IMR-90 (cell line): ENCODE measurements at regions not wholly inside any gene's neighbourhood (a gene's known extent, or its start where the extent isn't known, plus 50 kb on each side); places are given as distances from the start of the nearest gene placed in this dataset.

ENCODE experiments used
- ATAC-seq: fragments of 200-7000 bp; cut with Tn5 transposase; 2 replicates; pipeline ENCODE4 v1.9.1; 2020; ENCODE audit warnings: low read depth, mild to moderate bottlenecking, moderate library complexity
- BruUV-seq: library from RNA; stranded (reverse); fragments of 400-500 nt; replicated peaks from 2 replicates; lab custom pipeline; 2021; lab: Mats Ljungman, UMichigan
- CTCF ChIA-PET: fragments of 300-600 bp; formaldehyde crosslinking; extraction: SDS; loops from one replicate; lab custom pipeline; 2021; ENCODE audit warnings: antibody characterized with exemption; lab: Yijun Ruan, JAX
- POLR2A ChIA-PET: fragments of 300-600 bp; sonication (Branson Sonifier 250); formaldehyde crosslinking; loops from one replicate; lab custom pipeline; 2022; ENCODE audit warnings: antibody characterized with exemption; ENCODE audit not compliant: unreplicated experiment; lab: Charles Lee
- DNase-seq: peaks from one replicate; pipeline ENCODE4 v3.0.0; 2013
- H2AFZ ChIP-seq: replicated peaks from 2 replicates; pipeline ENCODE3; 2013; ENCODE audit warnings: low read length, mild to moderate bottlenecking; ENCODE audit not compliant: poor library complexity
- H2AK5ac ChIP-seq: 2 replicates; pipeline ENCODE4 v1.6.1; 2013; ENCODE audit warnings: low read depth, low read length, inconsistent platforms
- H2AK9ac ChIP-seq: replicated peaks from 2 replicates; pipeline ENCODE3; 2013; ENCODE audit warnings: mild to moderate bottlenecking, low read depth, low read length, moderate library complexity; ENCODE audit not compliant: poor library complexity
- H2BK120ac ChIP-seq: 2 replicates; pipeline ENCODE4 v1.6.1; 2013; ENCODE audit warnings: low read depth, low read length, inconsistent platforms
- H2BK15ac ChIP-seq: 3 replicates; pipeline ENCODE4 v1.6.1; 2013; ENCODE audit warnings: low read depth, low read length, inconsistent platforms
- H2BK20ac ChIP-seq: 2 replicates; pipeline ENCODE4 v1.6.1; 2013; ENCODE audit warnings: low read depth, mild to moderate bottlenecking, inconsistent platforms, low read length, moderate library complexity
- H2BK5ac ChIP-seq: 2 replicates; pipeline ENCODE4 v1.6.1; 2013; ENCODE audit warnings: mild to moderate bottlenecking, low read depth, low read length, inconsistent platforms; ENCODE audit not compliant: poor library complexity, severe bottlenecking
- H3K14ac ChIP-seq: replicated peaks from 2 replicates; pipeline ENCODE4 v1.6.1; 2013; ENCODE audit warnings: low read depth, low read length, inconsistent platforms
- H3K18ac ChIP-seq: 2 replicates; pipeline ENCODE4 v1.6.1; 2013; ENCODE audit warnings: low read depth, low read length, control low read depth
- H3K23ac ChIP-seq: 2 replicates; pipeline ENCODE4 v1.6.1; 2013; ENCODE audit warnings: low read depth, low read length, inconsistent platforms
- H3K27ac ChIP-seq: 2 replicates; pipeline ENCODE4 v1.5.1; 2013; ENCODE audit warnings: mild to moderate bottlenecking, control low read depth, low read length; ENCODE audit not compliant: insufficient read depth
- H3K27me3 ChIP-seq: 2 replicates; pipeline ENCODE4 v1.6.1; 2013; ENCODE audit warnings: low read length; ENCODE audit not compliant: control insufficient read depth, insufficient read depth
- H3K36me3 ChIP-seq: 2 replicates; pipeline ENCODE4 v1.6.1; 2013; ENCODE audit warnings: low read length, mixed read lengths; ENCODE audit not compliant: control insufficient read depth, insufficient read depth
- H3K4ac ChIP-seq: 2 replicates; pipeline ENCODE4 v1.6.1; 2013; ENCODE audit warnings: low read depth, low read length, inconsistent platforms
- H3K4me1 ChIP-seq: 2 replicates; pipeline ENCODE4 v1.6.1; 2013; ENCODE audit warnings: low read length, mixed read lengths; ENCODE audit not compliant: control insufficient read depth, insufficient read depth
- H3K4me2 ChIP-seq: 2 replicates; pipeline ENCODE4 v1.6.1; 2013; ENCODE audit warnings: low read depth, mild to moderate bottlenecking, control low read depth, low read length, moderate library complexity
- H3K4me3 ChIP-seq: 2 replicates; pipeline ENCODE4 v1.5.1; 2013; ENCODE audit warnings: low read depth, mild to moderate bottlenecking, control low read depth, low read length, moderate library complexity; ENCODE audit not compliant: insufficient read depth
- H3K56ac ChIP-seq: 2 replicates; pipeline ENCODE4 v1.6.1; 2013; ENCODE audit warnings: low read length, inconsistent platforms; ENCODE audit not compliant: insufficient read depth; ENCODE audit errors: extremely low read depth
- H3K79me1 ChIP-seq, 2 experiments: 2 replicates each; pipeline ENCODE4 v1.6.1; 2013; ENCODE audit warnings: low read length in 2 of 2, inconsistent platforms in 1 of 2, low read depth in 1 of 2
- H3K9ac ChIP-seq: 2 replicates; pipeline ENCODE4 v1.6.1; 2013; ENCODE audit warnings: low read depth, low read length, control low read depth
- H3K9me1 ChIP-seq: 2 replicates; pipeline ENCODE4 v1.6.1; 2013; ENCODE audit warnings: low read length, inconsistent platforms; ENCODE audit not compliant: insufficient read depth
- H3K9me3 ChIP-seq: 2 replicates; pipeline ENCODE4 v1.6.1; 2013; ENCODE audit warnings: low read length; ENCODE audit not compliant: control insufficient read depth, insufficient read depth
- H4K20me1 ChIP-seq: 2 replicates; pipeline ENCODE4 v1.6.1; 2013; ENCODE audit warnings: low read length, inconsistent platforms; ENCODE audit not compliant: insufficient read depth
- H4K5ac ChIP-seq: 2 replicates; pipeline ENCODE4 v1.6.1; 2013; ENCODE audit warnings: mild to moderate bottlenecking, low read depth, low read length, control low read depth
- H4K8ac ChIP-seq, 2 experiments: 2 replicates each; pipeline ENCODE4 v1.6.1; 2013; ENCODE audit warnings: low read depth in 2 of 2, low read length in 2 of 2, control low read depth in 1 of 2, inconsistent platforms in 1 of 2
- H4K91ac ChIP-seq: 2 replicates; pipeline ENCODE4 v1.6.1; 2013; ENCODE audit warnings: low read depth, low read length, inconsistent platforms; ENCODE audit not compliant: insufficient read depth
- BHLHE40 ChIP-seq: fragments of 150-350 bp; IDR thresholded peaks from 2 replicates; pipeline ENCODE4 v1.6.1; 2016; ENCODE audit warnings: mild to moderate bottlenecking, low read depth, low read length
- CHD1 ChIP-seq: IDR thresholded peaks from 2 replicates; pipeline ENCODE4 v1.6.1; 2012; ENCODE audit warnings: low read depth, low read length, improper control_type of control experiment
- ELK1 ChIP-seq: fragments of 150-350 bp; IDR thresholded peaks from 2 replicates; pipeline ENCODE4 v1.6.1; 2016; ENCODE audit warnings: low read depth, mild to moderate bottlenecking, low read length, moderate library complexity, borderline replicate concordance
- MAZ ChIP-seq: IDR thresholded peaks from 2 replicates; pipeline ENCODE4 v1.6.1; 2012; ENCODE audit warnings: low read depth, mild to moderate bottlenecking, low read length, improper control_type of control experiment, moderate library complexity, borderline replicate concordance
- MXI1 ChIP-seq: IDR thresholded peaks from 2 replicates; pipeline ENCODE4 v1.6.1; 2012; ENCODE audit warnings: low read depth, mild to moderate bottlenecking, low read length, moderate library complexity, borderline replicate concordance
- RCOR1 ChIP-seq: IDR thresholded peaks from 2 replicates; pipeline ENCODE4 v1.6.1; 2012; ENCODE audit warnings: mild to moderate bottlenecking, low read length, improper control_type of control experiment; ENCODE audit not compliant: insufficient replicate concordance
- RFX5 ChIP-seq: IDR thresholded peaks from 2 replicates; pipeline ENCODE4 v1.8.0; 2012; ENCODE audit warnings: low read depth, mild to moderate bottlenecking, low read length, moderate library complexity
- WGBS, 2 experiments: methylation state at CpG; one replicate each; pipeline versions ENCODE4 v1.1.5 to v1.1.7; 2013; ENCODE audit warnings: missing lambda C conversion rate in 2 of 2; ENCODE audit not compliant: insufficient read length in 1 of 2; ENCODE audit errors: extremely low coverage in 2 of 2; 5-methylcytosine and 5-hydroxymethylcytosine counted together
- dilution Hi-C: fragments of 300-500 bp; cut with HindIII; formaldehyde crosslinking; loops from one replicate; pipeline ENCODE4 v1.14.3; 2018; ENCODE audit warnings: low sequenced_read_pairs; ENCODE audit not compliant: unreplicated experiment
- in situ Hi-C: fragments of 300-500 bp; cut with MboI; formaldehyde crosslinking; loops from 3 replicates; pipeline ENCODE4 v1.14.3; 2019; ENCODE audit warnings: low sequenced_read_pairs, inconsistent platforms, mixed read lengths
- intact Hi-C: fragments of 100-400 bp; cut with micrococcal nuclease; formaldehyde crosslinking; loops from 2 replicates; pipeline ENCODE4 v1.10.0; 2022

GRCh38 chr5:29770936-29771335, 1422.5 kb upstream of the CDH6 start:
- Histone ChIP-seq H3K9me3 (no peaks in the 10 kb centered on the region), H3K4me3 (no peak overlapping the region), H4K20me1 (no peaks in the 10 kb centered on the region), H2BK120ac (no peak overlapping the region), H2BK20ac (no peak overlapping the region), H3K36me3 (no peaks in the 10 kb centered on the region), H3K4me1 (no peaks in the 10 kb centered on the region), H4K91ac (no peak overlapping the region), H3K23ac (no peak overlapping the region), H4K8ac (no peak overlapping the region), H3K14ac (no peak overlapping the region), H2BK5ac (no peak overlapping the region), H3K4ac (no peak overlapping the region), H4K5ac (no peak overlapping the region), H3K4me2 (no peak overlapping the region), H3K27me3 (no peaks in the 10 kb centered on the region), H3K27ac (no peak overlapping the region), H3K18ac (no peak overlapping the region), H2BK15ac (no peak overlapping the region), H2AK9ac (no peak overlapping the region), H3K56ac (no peak overlapping the region), H2AFZ (no peak overlapping the region), H2AK5ac (no peak overlapping the region), H3K79me1 (no peaks in the 10 kb centered on the region), H3K9ac (no peak overlapping the region), H3K9me1 (no peaks in the 10 kb centered on the region)
- in situ Hi-C loops (no loop called here), dilution Hi-C loops (no loop called here), intact Hi-C loops (no loop called here)
- no peak for TF ChIP-seq BHLHE40
- TF ChIP-seq RFX5: no peak
- TF ChIP-seq RCOR1: no peak
- TF ChIP-seq CHD1: no peak
- TF ChIP-seq MXI1: no peak
- no peak for TF ChIP-seq MAZ
- no peak for TF ChIP-seq ELK1
- no CpG with 5 or more reads among the region's 2 CpGs for WGBS, 2 experiments
- CTCF ChIA-PET: no interaction called here
- POLR2A ChIA-PET: no interaction called here
- DNase-seq (no peak), ATAC-seq (no peak)
- no TSS peak for BruUV-seq
